ENCODE measurements at regions not wholly inside any gene's neighbourhood (a gene's known extent, or its start where the extent isn't known, plus 50 kb on each side); places are given as distances from the start of the nearest gene placed in this dataset.

DNA sequence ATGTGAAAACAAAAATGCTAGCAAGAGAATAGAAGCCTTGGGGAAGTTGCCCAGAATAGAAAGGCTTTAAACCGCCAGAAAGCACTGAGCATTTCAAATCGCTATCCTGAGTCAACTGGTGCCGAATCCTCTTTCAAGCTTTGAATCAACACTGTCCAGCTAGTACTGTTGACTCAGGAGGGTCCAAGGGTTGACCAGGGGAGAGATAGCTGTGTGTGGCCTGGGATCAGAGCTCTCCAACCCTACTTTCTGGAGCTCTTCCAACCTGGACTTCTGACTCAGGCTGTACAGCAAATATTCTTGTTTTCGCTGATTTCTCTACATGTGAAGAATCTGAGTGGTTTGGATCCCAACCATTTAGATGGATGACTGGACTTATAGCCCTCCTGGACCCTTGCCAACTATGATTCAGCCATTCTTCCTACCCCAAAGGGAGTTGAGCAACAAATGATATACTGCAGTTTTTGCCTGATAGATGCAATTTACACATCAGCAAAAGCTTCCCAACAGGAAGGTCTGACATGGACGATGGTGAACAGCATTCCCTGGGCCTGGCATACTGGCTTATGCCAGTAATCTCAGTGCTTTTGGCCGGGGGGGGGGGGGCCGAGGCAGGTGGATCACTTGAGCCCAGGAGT, 154.0 kb upstream of the SDK2 start:
- TF ChIP-seq CTCF (IDR thresholded peaks at IDR 0.05; ENCODE audit: low read depth, low read length) (no peak), POLR2A (IDR thresholded peaks at IDR 0.05; ENCODE audit: extremely low read depth, insufficient read length) (no peak), MYC (IDR thresholded peaks at IDR 0.05; ENCODE audit: low read depth, low read length) (no peak)
- TF ChIP-seq, protein P1, sequence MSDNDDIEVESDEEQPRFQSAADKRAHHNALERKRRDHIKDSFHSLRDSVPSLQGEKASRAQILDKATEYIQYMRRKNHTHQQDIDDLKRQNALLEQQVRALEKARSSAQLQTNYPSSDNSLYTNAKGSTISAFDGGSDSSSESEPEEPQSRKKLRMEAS (IDR thresholded peaks at IDR 0.05; ENCODE audit: low read depth, low read length) = no peak
